Stomach (tissue), 4 donors: ENCODE measurements at regions not wholly inside any gene's neighbourhood (a gene's known extent, or its start where the extent isn't known, plus 50 kb on each side); places are given as distances from the start of the nearest gene placed in this dataset.

Source experiments
- POLR2A ChIP-seq, 4 donors: fragments of 450-650 bp; IDR thresholded peaks; one replicate each; pipeline ENCODE4 v1.6.1; 2016; ENCODE audit warnings: antibody characterized with exemption in 4 of 4, control low read depth in 2 of 4, mild to moderate bottlenecking in 1 of 4, moderate library complexity in 1 of 4
- POLR2AphosphoS5 ChIP-seq, 3 donors: sonication (generic); formaldehyde crosslinking; IDR thresholded peaks; one replicate each; pipeline ENCODE4 v1.6.1; 2016; ENCODE audit warnings: antibody characterized with exemption in 3 of 3
- TF ChIP-seq, protein P1 (sequence below), 7 experiments: fragments of 450-650 bp in 4 of 7; fragments of 200-600 bp in 3 of 7; sonication (generic) in 3 of 7; IDR thresholded peaks; one replicate each; pipeline ENCODE4 v1.5.1; 2016 to 2019; ENCODE audit warnings: antibody characterized with exemption in 7 of 7, control low read depth in 2 of 7, mild to moderate bottlenecking in 1 of 7

GRCh38 chrX:3951859-3952258, 238.4 kb upstream of the PRKX start:
- TF ChIP-seq, protein P1, sequence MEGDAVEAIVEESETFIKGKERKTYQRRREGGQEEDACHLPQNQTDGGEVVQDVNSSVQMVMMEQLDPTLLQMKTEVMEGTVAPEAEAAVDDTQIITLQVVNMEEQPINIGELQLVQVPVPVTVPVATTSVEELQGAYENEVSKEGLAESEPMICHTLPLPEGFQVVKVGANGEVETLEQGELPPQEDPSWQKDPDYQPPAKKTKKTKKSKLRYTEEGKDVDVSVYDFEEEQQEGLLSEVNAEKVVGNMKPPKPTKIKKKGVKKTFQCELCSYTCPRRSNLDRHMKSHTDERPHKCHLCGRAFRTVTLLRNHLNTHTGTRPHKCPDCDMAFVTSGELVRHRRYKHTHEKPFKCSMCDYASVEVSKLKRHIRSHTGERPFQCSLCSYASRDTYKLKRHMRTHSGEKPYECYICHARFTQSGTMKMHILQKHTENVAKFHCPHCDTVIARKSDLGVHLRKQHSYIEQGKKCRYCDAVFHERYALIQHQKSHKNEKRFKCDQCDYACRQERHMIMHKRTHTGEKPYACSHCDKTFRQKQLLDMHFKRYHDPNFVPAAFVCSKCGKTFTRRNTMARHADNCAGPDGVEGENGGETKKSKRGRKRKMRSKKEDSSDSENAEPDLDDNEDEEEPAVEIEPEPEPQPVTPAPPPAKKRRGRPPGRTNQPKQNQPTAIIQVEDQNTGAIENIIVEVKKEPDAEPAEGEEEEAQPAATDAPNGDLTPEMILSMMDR (IDR thresholded peaks at IDR 0.05) = no peak
- TF ChIP-seq POLR2AphosphoS5 (IDR thresholded peaks at IDR 0.05) = no peak
- TF ChIP-seq POLR2A (IDR thresholded peaks at IDR 0.05) = no peak
